ENCODE measurements at regions not wholly inside any gene's neighbourhood (a gene's known extent, or its start where the extent isn't known, plus 50 kb on each side); places are given as distances from the start of the nearest gene placed in this dataset.

GRCh38 chrX:7546551-7547080 is 296.4 kb upstream of the VCX start:
- TF ChIP-seq CTCF (IDR thresholded peaks at IDR 0.05): no peak
- no peak for TF ChIP-seq POLR2A (IDR thresholded peaks at IDR 0.05)

Data from body of pancreas (tissue), 4 donors.